BLaER1 (cell line): ENCODE measurements at regions not wholly inside any gene's neighbourhood (a gene's known extent, or its start where the extent isn't known, plus 50 kb on each side); places are given as distances from the start of the nearest gene placed in this dataset.

ENCODE experiments used
- H3K27ac ChIP-seq: shearing (Covaris generic); formaldehyde crosslinking; 2 replicates; pipeline ENCODE4 v1.8.1; 2022
- H3K27me3 ChIP-seq: shearing (Covaris generic); formaldehyde crosslinking; 2 replicates; pipeline ENCODE4 v1.8.1; 2022
- H3K36me3 ChIP-seq: shearing (Covaris generic); formaldehyde crosslinking; 2 replicates; pipeline ENCODE4 v1.8.1; 2022
- H3K4me1 ChIP-seq: shearing (Covaris generic); formaldehyde crosslinking; 2 replicates; pipeline ENCODE4 v1.8.1; 2022
- H3K4me2 ChIP-seq: shearing (Covaris generic); formaldehyde crosslinking; 2 replicates; pipeline ENCODE4 v1.8.1; 2022
- H3K4me3 ChIP-seq: shearing (Covaris generic); formaldehyde crosslinking; 2 replicates; pipeline ENCODE4 v1.8.1; 2022
- H3K9ac ChIP-seq: shearing (Covaris generic); formaldehyde crosslinking; 2 replicates; pipeline ENCODE4 v1.8.1; 2022
- H3K9me3 ChIP-seq: shearing (Covaris generic); formaldehyde crosslinking; 2 replicates; pipeline ENCODE4 v1.8.1; 2022
- H4K20me1 ChIP-seq: shearing (Covaris generic); formaldehyde crosslinking; 2 replicates; pipeline ENCODE4 v1.8.1; 2022
- Cebpa-rat ChIP-seq: shearing (Covaris generic); IDR thresholded peaks from 2 replicates; pipeline ENCODE4 v1.8.1; 2022

DNA sequence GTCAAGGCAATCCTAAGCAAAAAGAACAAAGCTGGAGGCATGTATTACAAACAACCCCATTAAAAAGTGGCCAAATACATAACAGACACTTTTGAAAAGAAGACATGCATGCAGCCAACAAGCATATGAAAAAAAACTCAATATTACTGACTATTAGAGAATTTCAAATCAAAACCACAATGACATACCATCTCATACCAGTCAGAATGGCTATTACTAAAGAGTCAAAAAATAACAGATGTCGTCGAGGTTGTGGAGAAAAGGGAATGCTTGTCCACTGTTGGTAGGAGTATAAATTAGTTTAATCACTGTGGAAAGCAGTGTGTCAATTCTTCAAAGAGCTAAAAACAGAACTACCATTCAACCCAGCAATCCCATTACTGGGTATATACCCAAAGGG, 604.6 kb upstream of the GRIA3 start:
- Histone ChIP-seq H4K20me1 (no peaks in the 10 kb centered on the region), H3K27ac (no peak overlapping the region), H3K9ac (no peak overlapping the region), H3K27me3 (peaks cover 46% of the 10 kb centered on the region), H3K4me2 (no peak overlapping the region), H3K4me3 (no peak overlapping the region), H3K36me3 (no peaks in the 10 kb centered on the region), H3K4me1 (no peaks in the 10 kb centered on the region), H3K9me3 (peaks cover 11% of the 10 kb centered on the region; the same call in 1 of the 2 replicates)
- no peak for TF ChIP-seq Cebpa-rat

DNA sequence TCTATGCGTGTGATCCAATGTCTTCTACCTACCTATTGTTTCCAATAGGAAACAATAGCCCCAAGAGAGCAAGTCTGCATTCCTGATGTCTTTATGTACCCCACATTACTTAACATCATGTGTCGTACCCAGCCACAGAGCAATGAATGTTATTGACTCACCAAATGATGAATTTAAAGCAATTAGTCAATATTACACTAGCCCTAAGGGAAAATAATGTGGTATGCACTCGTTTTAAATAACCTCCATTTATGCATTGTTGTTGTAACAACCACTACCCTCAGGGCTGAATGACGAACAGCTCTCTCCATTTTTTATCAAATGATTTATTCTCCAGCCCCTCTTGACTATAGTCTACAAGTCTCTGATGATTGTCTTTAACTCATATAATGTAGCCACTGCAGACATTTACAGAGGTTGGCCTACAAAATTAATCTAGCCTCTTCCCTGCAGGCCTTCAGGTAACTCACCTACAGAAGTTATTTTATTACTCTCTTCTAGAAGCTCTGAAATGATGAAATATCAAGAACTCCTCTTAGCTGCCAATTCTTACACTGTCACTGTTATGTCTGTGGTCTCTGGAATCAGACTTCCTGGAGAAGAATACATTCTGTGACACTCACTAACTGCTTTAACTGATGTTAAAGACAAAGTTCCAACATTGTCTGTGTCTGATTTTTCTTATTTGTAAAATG, 601.7 kb upstream of the GRIA3 start:
- Histone ChIP-seq H3K27ac (no peak overlapping the region), H3K4me3 (no peak overlapping the region), H3K4me1 (no peaks in the 10 kb centered on the region), H3K9me3 (no peaks in the 10 kb centered on the region), H3K4me2 (no peak overlapping the region), H3K27me3 (peaks cover 48% of the 10 kb centered on the region), H4K20me1 (no peaks in the 10 kb centered on the region), H3K36me3 (no peaks in the 10 kb centered on the region), H3K9ac (no peak overlapping the region)
- TF ChIP-seq Cebpa-rat, result no peak

DNA sequence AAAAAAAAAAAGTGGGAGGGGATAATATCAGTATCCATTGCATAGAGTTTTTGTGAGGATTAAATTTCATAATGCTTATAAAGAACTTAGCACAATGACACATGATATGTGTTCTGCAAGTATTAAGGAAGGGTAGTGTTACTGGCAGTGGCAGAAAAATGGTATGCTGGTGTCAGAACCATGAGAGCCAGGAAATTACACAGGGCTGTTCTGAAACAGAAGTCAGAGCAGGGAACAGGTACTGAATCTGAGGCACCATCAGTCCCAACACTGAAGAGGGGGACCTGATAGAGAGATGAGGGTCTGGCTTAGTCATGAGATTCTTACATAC, 601.1 kb upstream of the GRIA3 start:
- Histone ChIP-seq H3K4me2 (no peak overlapping the region), H3K9ac (no peak overlapping the region), H3K27me3 (peaks cover 49% of the 10 kb centered on the region), H3K36me3 (no peaks in the 10 kb centered on the region), H4K20me1 (no peaks in the 10 kb centered on the region), H3K27ac (no peak overlapping the region), H3K4me1 (no peaks in the 10 kb centered on the region), H3K4me3 (no peak overlapping the region), H3K9me3 (no peaks in the 10 kb centered on the region)
- TF ChIP-seq Cebpa-rat, result no peak

DNA sequence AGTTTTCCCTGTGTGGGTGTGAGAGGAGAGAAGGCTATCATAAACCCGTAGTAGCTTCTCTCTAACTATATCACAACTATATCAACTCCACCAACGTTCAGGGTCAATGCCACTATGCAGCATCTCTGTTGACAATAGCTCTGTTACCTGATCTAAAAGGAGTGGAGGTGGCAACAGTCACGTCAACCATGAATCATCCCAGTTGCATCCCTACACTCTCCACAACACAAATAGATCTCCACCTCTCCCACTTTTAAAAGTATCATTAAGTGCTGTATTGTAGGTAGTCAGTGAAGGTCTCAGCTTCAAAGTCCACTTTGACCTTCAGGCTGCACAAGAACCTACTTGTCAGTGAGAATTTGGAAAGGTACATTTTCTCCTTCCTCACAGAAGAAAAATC, 600.5 kb upstream of the GRIA3 start:
- H3K4me2 ChIP-seq, result no peak overlapping the region
- H3K4me3 ChIP-seq, result no peak overlapping the region

DNA sequence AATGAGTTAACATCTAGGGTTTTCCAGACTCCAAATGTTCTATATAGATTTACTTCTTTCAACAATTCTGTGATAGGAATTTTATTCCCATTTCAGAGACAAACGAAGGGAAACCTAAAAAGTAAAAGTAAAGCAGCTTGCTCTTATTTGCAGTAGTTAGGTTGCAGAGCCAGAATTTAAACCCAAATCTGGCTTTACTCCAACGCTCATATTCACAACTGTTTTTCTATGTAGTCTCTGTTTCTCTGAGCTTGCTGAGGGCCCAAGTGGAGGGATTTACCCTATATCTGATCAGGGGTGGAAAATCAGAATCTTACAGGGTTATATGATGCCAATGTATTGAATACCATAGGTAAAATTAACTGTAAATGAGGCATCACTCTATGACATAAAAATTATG, 599.1 kb upstream of the GRIA3 start:
- Histone ChIP-seq H3K36me3 (no peaks in the 10 kb centered on the region), H3K9ac (no peak overlapping the region), H3K27ac (no peak overlapping the region), H3K4me2 (no peak overlapping the region), H3K27me3 (peaks cover 68% of the 10 kb centered on the region), H3K4me3 (no peak overlapping the region), H3K4me1 (no peaks in the 10 kb centered on the region), H3K9me3 (no peaks in the 10 kb centered on the region), H4K20me1 (no peaks in the 10 kb centered on the region)
- no peak for TF ChIP-seq Cebpa-rat

More for the DNA sequence above, 600.5 kb upstream of the GRIA3 start:
- H3K36me3 ChIP-seq, result no peaks in the 10 kb centered on the region
- no peaks in the 10 kb centered on the region for H3K4me1 ChIP-seq
- H3K9ac ChIP-seq, result no peak overlapping the region
- peaks cover 54% of the 10 kb centered on the region for H3K27me3 ChIP-seq
- TF ChIP-seq Cebpa-rat, result no peak
- H4K20me1 ChIP-seq, result no peaks in the 10 kb centered on the region
- no peak overlapping the region for H3K27ac ChIP-seq
- no peaks in the 10 kb centered on the region for H3K9me3 ChIP-seq

DNA sequence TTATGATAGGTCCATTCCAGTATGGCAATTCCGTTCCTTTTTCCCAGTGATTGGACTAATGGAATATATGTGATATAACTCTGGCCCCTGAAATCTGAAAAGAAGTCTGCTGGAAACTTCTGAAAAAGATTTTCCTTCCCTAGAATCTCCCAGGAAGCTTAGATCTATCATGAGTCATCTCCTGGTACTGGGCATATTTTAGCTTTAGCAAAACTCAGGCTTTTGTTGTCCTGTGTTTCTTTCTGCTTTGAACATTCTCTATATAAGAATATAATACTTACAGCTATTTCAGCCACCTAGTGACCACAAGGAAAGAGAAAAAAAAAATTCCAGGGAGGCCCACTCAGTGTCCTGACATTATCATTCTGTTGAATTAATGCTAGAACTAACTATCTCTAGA, 597.2 kb upstream of the GRIA3 start:
- no peak for TF ChIP-seq Cebpa-rat

DNA sequence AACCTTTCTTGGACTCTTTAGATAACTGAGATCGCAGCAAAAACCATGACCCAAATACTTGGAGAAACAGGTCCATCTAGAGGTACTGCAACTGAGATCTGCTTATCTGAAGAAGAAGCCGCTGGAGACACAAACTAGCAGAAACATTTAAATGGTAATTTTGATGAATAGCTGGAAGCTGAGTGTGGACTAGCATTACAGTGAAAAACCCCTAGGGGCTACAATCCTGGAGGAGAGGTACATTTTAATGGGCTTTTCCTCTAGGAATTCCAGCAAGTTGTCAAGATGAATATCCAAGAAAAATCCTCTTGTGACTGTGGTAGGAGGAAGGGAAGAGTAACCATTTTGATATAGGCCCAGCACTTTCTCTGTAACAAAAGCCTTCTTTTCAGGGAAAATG, 592.5 kb upstream of the GRIA3 start:
- Histone ChIP-seq H3K9me3 (no peaks in the 10 kb centered on the region), H3K9ac (no peak overlapping the region), H4K20me1 (no peaks in the 10 kb centered on the region), H3K4me1 (no peaks in the 10 kb centered on the region), H3K4me3 (no peak overlapping the region), H3K27ac (no peak overlapping the region), H3K4me2 (no peak overlapping the region), H3K36me3 (no peaks in the 10 kb centered on the region), H3K27me3 (peaks cover 59% of the 10 kb centered on the region)
- no peak for TF ChIP-seq Cebpa-rat

More for the DNA sequence above, 597.2 kb upstream of the GRIA3 start:
- Histone ChIP-seq H3K27me3 (peaks cover 78% of the 10 kb centered on the region), H3K9ac (no peak overlapping the region), H3K4me1 (no peaks in the 10 kb centered on the region), H3K4me2 (no peak overlapping the region), H3K9me3 (no peaks in the 10 kb centered on the region), H3K36me3 (no peaks in the 10 kb centered on the region), H4K20me1 (no peaks in the 10 kb centered on the region), H3K4me3 (no peak overlapping the region), H3K27ac (no peak overlapping the region)

DNA sequence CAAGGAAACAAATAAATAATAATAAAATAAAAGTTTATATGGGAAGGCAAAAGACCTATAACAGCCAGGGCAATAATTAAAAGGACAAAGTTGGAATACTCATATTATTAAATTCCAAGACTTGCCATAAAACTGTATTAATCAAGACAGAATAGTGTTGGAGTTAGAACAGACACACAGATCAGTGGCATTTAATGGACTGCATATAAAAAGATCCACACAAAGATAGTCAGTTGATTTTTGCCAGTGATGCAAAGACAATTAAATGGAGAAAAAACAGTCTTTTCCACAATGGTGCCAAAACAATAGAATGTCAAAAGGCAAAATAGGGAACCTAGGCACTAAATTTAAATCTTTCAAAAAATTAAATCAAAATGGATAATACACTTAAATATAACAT, 587.1 kb upstream of the GRIA3 start:
- Histone ChIP-seq H3K4me3 (no peak overlapping the region), H3K36me3 (no peaks in the 10 kb centered on the region), H3K9ac (no peak overlapping the region), H3K27ac (no peak overlapping the region), H3K4me1 (no peaks in the 10 kb centered on the region), H4K20me1 (no peaks in the 10 kb centered on the region), H3K4me2 (no peak overlapping the region), H3K27me3 (peaks cover 14% of the 10 kb centered on the region), H3K9me3 (no peaks in the 10 kb centered on the region)
- TF ChIP-seq Cebpa-rat, result no peak

DNA sequence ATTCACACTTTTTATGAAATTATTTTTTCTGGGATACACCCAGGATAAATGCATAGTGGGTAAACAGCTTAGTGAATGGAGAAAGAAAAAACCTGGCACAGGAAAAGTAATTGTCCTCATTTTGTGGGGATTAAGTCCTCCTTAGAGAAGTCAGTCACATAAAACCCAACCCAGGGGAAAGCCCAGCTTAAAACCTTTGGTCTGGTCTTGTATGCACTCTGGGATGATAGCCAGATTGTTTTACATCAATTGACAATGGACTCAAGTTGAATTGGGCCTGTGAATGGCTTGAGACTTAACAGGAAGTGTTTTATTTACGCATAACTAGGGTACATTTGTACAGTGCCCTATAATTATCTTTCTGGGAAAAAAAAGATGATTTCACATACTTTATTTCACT, 561.3 kb upstream of the GRIA3 start:
- Histone ChIP-seq H3K4me1 (no peaks in the 10 kb centered on the region), H3K9ac (no peak overlapping the region), H3K9me3 (peaks cover 13% of the 10 kb centered on the region; the same call in 1 of the 2 replicates), H3K4me2 (no peak overlapping the region), H3K27ac (no peak overlapping the region), H4K20me1 (no peaks in the 10 kb centered on the region), H3K36me3 (no peaks in the 10 kb centered on the region), H3K4me3 (no peak overlapping the region), H3K27me3 (peaks cover 90% of the 10 kb centered on the region)
- TF ChIP-seq Cebpa-rat, result no peak

- H3K4me2 ChIP-seq, result no peak overlapping the region
- TF ChIP-seq Cebpa-rat, result no peak
- peaks cover 7% of the 10 kb centered on the region; the same call in 1 of the 2 replicates for H3K9me3 ChIP-seq
- no peaks in the 10 kb centered on the region for H4K20me1 ChIP-seq
- no peaks in the 10 kb centered on the region for H3K36me3 ChIP-seq
- no peak overlapping the region for H3K27ac ChIP-seq
- no peak overlapping the region for H3K9ac ChIP-seq
- no peak overlapping the region for H3K4me3 ChIP-seq
- peaks cover 82% of the 10 kb centered on the region for H3K27me3 ChIP-seq
- H3K4me1 ChIP-seq, result no peaks in the 10 kb centered on the region
Observed at GRCh38 chrX:122625239-122625638, 558.8 kb upstream of the GRIA3 start.

DNA sequence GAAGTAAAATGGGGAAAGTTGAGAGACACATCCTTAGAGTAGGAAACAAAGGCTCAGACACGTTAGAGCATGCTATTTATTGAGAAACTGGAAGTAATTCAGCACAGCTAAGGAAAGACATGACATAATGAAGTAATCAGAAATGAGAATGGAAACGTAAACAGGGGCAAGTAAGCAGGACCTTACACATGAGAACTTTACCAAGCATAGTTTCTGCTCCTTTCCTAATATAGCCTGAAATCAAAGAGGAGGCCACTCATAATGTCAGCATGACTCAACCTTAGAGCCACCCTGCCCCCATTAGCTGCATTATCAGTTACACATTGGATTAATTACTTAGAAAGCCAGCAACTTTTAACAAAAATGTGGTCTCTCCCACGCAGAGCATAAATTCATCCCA, 558.3 kb upstream of the GRIA3 start:
- TF ChIP-seq Cebpa-rat, result no peak
- H3K9me3 ChIP-seq, result 0 out of 2 replicates have a peak, but pooled peaks cover 4% of the 10 kb centered on the region
- H3K27me3 ChIP-seq, result peaks cover 82% of the 10 kb centered on the region
- no peak overlapping the region for H3K9ac ChIP-seq
- no peak overlapping the region for H3K27ac ChIP-seq
- H4K20me1 ChIP-seq, result no peaks in the 10 kb centered on the region
- H3K36me3 ChIP-seq, result no peaks in the 10 kb centered on the region
- no peak overlapping the region for H3K4me2 ChIP-seq
- H3K4me1 ChIP-seq, result no peaks in the 10 kb centered on the region
- H3K4me3 ChIP-seq, result no peak overlapping the region
